ENCODE measurements at regions not wholly inside any gene's neighbourhood (a gene's known extent, or its start where the extent isn't known, plus 50 kb on each side); places are given as distances from the start of the nearest gene placed in this dataset.

DNA sequence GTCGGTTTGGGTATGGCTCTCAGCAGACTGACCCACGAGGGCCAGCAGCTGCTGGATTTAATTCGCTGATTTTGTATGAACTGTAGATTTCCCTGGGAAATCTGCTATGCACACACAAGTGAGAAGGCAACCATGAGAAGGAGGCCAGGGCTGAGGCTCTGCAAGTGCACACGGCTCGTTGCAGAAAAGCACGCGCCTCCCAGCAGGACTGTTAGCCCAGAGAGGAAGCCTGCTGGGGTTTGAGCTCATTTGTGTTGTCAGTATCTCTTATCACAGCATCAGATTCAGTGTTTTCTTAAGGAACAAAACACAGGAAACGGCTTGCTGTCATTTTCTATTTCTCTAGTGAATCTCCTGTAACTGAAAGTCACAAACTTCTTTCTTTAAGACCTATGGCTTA is 296.2 kb upstream of the FAT1 start:
- TF ChIP-seq, protein P1, sequence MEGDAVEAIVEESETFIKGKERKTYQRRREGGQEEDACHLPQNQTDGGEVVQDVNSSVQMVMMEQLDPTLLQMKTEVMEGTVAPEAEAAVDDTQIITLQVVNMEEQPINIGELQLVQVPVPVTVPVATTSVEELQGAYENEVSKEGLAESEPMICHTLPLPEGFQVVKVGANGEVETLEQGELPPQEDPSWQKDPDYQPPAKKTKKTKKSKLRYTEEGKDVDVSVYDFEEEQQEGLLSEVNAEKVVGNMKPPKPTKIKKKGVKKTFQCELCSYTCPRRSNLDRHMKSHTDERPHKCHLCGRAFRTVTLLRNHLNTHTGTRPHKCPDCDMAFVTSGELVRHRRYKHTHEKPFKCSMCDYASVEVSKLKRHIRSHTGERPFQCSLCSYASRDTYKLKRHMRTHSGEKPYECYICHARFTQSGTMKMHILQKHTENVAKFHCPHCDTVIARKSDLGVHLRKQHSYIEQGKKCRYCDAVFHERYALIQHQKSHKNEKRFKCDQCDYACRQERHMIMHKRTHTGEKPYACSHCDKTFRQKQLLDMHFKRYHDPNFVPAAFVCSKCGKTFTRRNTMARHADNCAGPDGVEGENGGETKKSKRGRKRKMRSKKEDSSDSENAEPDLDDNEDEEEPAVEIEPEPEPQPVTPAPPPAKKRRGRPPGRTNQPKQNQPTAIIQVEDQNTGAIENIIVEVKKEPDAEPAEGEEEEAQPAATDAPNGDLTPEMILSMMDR (IDR thresholded peaks at IDR 0.05; ENCODE audit: extremely low read depth, insufficient read depth, missing control alignments): no peak
- DNase-seq (ENCODE audit: low spot score): no peak
- in situ Hi-C loops (cut with MboI; ENCODE audit: low pct_unique_long_range_greater_than_20kb, low sequenced_read_pairs, unreplicated experiment): no loop called here

DNA sequence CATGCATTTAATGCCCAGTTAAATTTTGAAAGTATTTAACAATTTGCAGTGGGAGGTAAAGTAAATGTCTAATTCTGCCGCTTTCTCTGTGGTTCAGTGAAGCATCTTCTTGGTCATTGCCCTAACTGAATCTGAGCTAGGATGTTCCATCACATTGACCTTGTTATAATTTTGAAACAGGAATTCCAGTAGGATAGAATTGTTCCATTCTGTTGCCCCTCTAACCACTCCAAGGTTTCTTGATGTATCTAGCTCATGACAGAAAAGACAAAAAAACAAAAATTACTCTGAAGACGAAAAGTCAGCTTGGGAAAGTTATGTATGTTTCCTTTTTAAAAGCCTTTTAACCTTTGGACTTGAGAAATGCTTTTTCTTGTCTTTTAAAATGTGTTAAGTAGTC is 297.0 kb upstream of the FAT1 start:
- DNase-seq (ENCODE audit: low spot score): no peak
- TF ChIP-seq, protein P1 (IDR thresholded peaks at IDR 0.05; ENCODE audit: extremely low read depth, insufficient read depth, missing control alignments): no peak
- in situ Hi-C loops (cut with MboI; ENCODE audit: low pct_unique_long_range_greater_than_20kb, low sequenced_read_pairs, unreplicated experiment): no loop called here

DNA sequence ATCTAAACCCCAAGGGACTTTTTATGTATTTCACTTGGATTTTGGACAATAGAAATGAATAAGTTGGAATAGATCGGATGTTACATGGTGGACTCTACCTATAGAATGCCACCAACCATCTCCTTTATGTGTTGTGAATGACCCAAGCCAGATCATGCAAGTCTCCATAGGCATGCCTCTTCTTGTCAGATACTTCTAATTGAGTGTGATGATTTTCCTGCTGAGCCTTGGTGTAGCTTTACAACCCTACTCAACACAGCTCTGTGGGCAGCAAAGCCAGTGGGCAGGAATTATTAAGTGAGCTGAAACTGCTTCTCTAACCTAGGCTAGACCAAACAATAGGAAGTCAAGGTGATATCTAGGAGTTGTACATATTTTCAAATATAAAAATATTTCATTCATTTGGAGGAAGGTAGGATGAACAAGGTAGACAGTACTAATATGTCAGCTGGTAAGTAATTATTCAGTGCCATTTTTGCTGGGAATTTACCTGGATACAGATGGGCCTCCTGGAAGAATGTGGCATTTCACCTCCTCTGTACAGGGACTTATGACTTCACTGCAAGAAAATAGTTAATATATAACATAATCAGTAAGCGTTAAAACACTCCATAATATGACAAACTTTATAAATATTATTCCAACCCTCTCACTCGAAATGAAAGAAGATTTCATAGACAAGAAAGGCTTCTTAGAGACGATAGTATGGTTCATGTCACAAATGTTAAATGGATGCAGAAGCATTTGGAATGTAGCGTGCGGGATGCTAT is 298.0 kb upstream of the FAT1 start:
- TF ChIP-seq, protein P1 (IDR thresholded peaks at IDR 0.05; ENCODE audit: extremely low read depth, insufficient read depth, missing control alignments): no peak
- DNase-seq (ENCODE audit: low spot score): no peak
- in situ Hi-C loops (cut with MboI; ENCODE audit: low pct_unique_long_range_greater_than_20kb, low sequenced_read_pairs, unreplicated experiment): no loop called here

DNA sequence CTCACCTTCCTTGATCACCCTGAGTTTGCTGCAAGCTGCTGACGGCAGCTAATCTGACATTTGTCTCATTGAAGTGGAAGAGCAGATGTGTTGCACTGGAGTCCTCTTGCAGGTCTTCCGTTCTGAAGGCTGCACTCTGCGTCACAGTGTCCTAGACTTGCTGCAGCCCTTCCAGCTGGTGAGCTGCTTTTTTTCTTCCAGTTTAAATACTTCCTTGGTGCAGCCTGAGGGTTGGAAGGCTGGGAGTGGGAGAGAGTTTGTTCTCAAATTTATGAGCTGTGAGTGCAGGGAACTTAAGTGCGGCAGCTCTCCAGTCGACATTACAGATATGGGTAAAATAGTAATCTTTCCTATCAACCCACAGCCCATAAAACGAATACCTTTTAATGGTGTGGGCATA is 303.6 kb upstream of the FAT1 start:
- TF ChIP-seq, protein P1 (IDR thresholded peaks at IDR 0.05; ENCODE audit: extremely low read depth, insufficient read depth, missing control alignments): no peak
- in situ Hi-C loops (cut with MboI; ENCODE audit: low pct_unique_long_range_greater_than_20kb, low sequenced_read_pairs, unreplicated experiment): no loop called here
- DNase-seq (ENCODE audit: low spot score): no peak

DNA sequence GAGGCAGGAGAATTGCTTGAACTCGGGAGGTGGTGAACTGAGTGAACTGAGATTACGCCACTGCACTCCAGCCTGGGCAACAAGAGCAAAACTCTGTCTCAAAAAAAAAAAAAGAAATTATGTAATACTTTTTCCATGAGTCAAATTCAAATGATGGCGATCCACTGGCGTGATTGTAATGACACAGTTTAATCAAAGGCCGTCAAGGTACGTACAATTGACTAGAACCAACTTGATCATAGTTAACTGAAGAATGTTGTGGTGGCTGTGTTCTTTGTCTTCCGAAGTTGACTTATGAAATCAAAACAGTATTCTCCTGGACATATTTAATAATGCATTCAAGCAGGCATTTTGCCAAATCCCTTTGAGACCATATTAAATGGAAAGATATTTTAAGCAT is 318.6 kb upstream of the FAT1 start:
- DNase-seq (ENCODE audit: low spot score): no peak
- in situ Hi-C loops (cut with MboI; ENCODE audit: low pct_unique_long_range_greater_than_20kb, low sequenced_read_pairs, unreplicated experiment): no loop called here
- TF ChIP-seq, protein P1 (IDR thresholded peaks at IDR 0.05; ENCODE audit: extremely low read depth, insufficient read depth, missing control alignments): no peak

DNA sequence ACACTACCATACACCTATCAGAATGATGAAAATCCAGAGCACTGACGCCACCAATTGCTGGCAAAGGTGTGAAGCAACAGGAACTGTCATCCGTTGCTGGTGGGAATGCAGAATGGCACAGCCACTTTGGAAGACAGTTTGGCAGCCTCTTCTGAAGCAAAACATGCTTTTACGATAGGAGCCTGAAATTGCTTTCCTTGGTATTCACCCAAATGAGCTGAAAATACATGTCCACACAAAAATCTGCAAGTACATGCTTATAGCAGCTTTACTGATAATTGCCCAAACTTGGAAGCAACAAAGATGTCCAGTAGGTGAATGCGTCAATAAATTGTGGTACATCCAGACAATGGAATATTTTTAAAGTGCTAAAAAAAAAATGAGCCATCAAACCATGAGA is 322.8 kb upstream of the FAT1 start:
- in situ Hi-C loops (cut with MboI; ENCODE audit: low pct_unique_long_range_greater_than_20kb, low sequenced_read_pairs, unreplicated experiment): no loop called here
- TF ChIP-seq, protein P1 (IDR thresholded peaks at IDR 0.05; ENCODE audit: extremely low read depth, insufficient read depth, missing control alignments): no peak
- no peak for DNase-seq (ENCODE audit: low spot score)

All from GM13977 (cell line).